ENCODE measurements at regions not wholly inside any gene's neighbourhood (a gene's known extent, or its start where the extent isn't known, plus 50 kb on each side); places are given as distances from the start of the nearest gene placed in this dataset.

DNA sequence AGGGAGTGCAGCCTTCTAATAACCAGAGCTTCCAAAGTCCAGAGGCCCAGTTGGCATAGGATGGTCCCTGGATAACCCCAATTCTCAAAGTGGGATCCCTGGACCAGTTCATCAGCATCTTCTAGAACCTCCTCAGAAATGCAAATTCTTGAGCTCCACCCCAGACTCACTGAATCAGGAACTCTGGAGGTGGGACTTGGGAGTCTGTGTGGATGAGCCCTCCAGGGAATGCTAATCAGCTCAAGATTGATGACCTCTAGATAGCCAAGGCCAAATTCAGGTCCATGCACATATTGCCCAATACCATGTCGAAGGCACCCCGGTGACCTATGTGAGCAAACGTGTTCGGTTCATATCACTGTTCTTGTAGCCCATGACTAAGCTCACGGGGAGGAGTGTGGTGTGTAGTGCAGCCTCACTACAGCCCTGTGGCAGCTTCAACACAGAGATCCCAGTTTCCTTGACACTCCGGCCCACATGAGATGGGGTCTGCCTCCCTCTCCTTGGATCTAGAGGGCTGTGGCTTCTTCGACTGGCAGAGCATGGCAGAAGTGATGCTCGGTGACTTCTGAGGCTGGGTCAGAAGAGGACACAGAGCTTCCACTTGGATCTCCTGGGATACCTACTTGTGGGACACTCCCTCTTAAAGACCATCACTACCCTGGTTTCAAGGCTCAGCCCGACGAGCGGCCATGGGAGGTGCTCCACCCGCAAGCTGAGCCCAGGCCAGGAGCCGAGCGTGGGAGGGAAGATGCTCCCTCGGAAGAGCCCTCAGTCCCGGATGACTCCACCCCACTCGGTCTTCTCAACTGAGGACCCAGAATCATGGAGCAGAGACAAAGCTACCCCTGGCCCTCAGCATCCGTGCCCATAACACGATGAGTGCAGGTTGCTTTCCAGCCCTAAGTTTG, 151.1 kb upstream of the CST7 start:
- H3K36me3 ChIP-seq, result no peaks in the 10 kb centered on the region
- TF ChIP-seq CTCF (IDR thresholded peaks at IDR 0.05), result no peak
- H3K4me1 ChIP-seq, result no peaks in the 10 kb centered on the region
- DNase-seq (ENCODE audit: low spot score), result no peak
- no peak overlapping the region for H3K4me3 ChIP-seq
- no peaks in the 10 kb centered on the region for H3K9me3 ChIP-seq
- no peak overlapping the region for H3K27ac ChIP-seq
- no peaks in the 10 kb centered on the region for H3K27me3 ChIP-seq

DNA sequence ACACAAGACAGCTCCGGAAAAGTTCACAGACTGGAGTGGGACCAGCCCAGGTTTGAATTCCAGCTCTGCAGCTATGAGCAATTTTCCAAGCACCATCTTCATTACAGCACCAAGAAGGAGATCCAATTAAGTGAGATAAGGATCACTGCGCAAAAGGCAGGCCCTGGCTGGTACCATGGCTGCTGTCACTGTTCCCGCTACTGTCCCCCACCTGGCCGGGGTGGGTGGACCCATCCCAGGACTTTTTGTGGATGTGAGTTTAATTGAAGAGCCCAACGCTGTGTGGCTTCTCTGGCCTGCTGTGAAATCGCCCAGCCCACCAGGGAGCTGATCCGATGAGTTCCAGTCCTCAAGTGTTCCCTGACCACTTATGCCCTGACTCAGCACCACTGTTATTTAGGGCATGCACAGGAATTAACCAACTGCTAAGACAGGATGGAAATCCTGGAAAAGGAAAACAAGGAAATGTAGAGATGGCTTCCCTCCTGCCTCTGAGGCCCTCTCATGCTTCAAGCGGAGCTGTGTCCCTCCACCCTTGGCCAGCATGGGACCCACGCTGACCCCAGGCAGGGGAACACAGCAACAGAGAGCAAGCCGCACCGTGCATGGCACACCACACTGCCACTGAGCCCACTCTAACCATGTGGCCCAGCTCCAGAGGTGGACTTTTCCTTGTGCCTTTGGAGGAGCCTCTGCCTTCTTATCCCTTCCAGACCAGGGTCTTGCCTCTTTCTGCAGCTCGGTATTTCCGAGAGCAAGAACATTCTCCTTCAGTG, 150.0 kb upstream of the CST7 start:
- Histone ChIP-seq H3K27ac (no peak overlapping the region), H3K9me3 (no peaks in the 10 kb centered on the region), H3K27me3 (no peaks in the 10 kb centered on the region), H3K4me1 (no peaks in the 10 kb centered on the region), H3K4me3 (no peak overlapping the region), H3K36me3 (no peaks in the 10 kb centered on the region)
- DNase-seq (ENCODE audit: low spot score), result no peak
- no peak for TF ChIP-seq CTCF (IDR thresholded peaks at IDR 0.05)

DNA sequence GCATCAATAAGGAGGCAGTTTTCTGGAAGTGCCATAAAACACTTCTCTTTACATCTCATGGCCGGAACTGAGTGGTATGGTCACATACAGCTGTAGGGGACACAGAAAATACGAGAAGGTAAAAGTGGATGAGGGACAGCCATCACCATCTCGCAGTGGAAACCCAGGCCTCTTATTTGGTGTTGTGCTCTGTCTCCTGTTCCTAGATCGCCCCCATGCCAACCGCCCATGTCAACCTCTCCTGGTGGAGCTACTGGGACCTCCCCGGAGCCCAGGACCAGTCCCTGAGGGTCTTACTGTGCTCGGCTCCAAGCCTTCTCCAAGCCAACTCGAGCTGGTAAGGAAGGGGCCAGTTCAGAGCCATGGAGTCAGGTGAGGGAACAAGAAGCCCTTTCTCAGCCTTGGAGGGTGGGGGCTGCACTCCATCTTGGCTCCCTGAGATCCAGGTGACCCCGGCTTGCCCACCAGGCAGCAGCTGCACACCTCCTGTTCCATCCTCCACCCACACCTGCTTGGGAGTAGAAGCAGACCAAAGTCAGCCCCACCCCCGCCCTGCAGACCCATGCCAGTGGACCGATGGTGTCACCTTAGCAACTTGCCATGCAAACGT, 149.0 kb upstream of the CST7 start:
- H3K4me3 ChIP-seq, result no peak overlapping the region
- no peaks in the 10 kb centered on the region for H3K27me3 ChIP-seq
- no peaks in the 10 kb centered on the region for H3K36me3 ChIP-seq
- no peak for TF ChIP-seq CTCF (IDR thresholded peaks at IDR 0.05)
- no peaks in the 10 kb centered on the region for H3K9me3 ChIP-seq
- H3K4me1 ChIP-seq, result no peaks in the 10 kb centered on the region
- no peak for DNase-seq (ENCODE audit: low spot score)
- no peak overlapping the region for H3K27ac ChIP-seq

DNA sequence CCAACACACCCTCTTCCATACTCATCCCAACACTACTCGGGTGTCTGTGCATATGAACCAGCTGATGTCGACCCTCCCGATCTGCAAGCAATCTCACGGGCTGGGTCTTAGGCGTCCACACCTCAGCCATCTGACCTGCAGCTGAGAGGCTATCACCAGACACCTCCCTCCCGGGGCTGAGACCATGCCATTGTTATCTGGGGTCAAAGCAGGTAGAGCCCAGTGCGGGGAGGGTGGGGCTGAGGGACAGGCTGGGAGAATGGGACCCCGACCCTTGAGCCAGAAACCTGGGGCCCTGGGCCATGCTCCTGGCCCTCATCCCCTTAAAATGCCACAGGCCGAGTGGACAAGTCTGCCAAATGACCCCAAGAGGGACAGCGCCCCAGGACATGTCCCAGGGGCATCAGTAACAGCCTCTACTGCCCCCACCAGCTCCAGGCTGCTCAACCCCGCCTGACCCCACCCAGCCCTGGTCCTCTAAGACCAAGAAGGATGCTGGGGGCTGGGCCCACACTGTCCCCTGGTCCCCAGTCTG, 146.7 kb upstream of the CST7 start:
- no peak overlapping the region for H3K27ac ChIP-seq
- H3K36me3 ChIP-seq, result no peaks in the 10 kb centered on the region
- DNase-seq (ENCODE audit: low spot score), result no peak
- H3K4me3 ChIP-seq, result no peak overlapping the region
- H3K27me3 ChIP-seq, result no peaks in the 10 kb centered on the region
- no peak for TF ChIP-seq CTCF (IDR thresholded peaks at IDR 0.05)
- no peaks in the 10 kb centered on the region for H3K9me3 ChIP-seq
- H3K4me1 ChIP-seq, result no peaks in the 10 kb centered on the region

- Histone ChIP-seq H3K9me3 (no peaks in the 10 kb centered on the region), H3K4me1 (no peaks in the 10 kb centered on the region), H3K27me3 (no peaks in the 10 kb centered on the region), H3K36me3 (no peaks in the 10 kb centered on the region), H3K27ac (no peak overlapping the region), H3K4me3 (no peak overlapping the region)
- no peak for DNase-seq (ENCODE audit: low spot score)
- no peak for TF ChIP-seq CTCF (IDR thresholded peaks at IDR 0.05)
These were observed 144.4 kb upstream of the CST7 start for GRCh38 chr20:24804481-24805206.

Data from right atrium auricular region (tissue), 2 donors.